ENCODE measurements at regions not wholly inside any gene's neighbourhood (a gene's known extent, or its start where the extent isn't known, plus 50 kb on each side); places are given as distances from the start of the nearest gene placed in this dataset.

DNA sequence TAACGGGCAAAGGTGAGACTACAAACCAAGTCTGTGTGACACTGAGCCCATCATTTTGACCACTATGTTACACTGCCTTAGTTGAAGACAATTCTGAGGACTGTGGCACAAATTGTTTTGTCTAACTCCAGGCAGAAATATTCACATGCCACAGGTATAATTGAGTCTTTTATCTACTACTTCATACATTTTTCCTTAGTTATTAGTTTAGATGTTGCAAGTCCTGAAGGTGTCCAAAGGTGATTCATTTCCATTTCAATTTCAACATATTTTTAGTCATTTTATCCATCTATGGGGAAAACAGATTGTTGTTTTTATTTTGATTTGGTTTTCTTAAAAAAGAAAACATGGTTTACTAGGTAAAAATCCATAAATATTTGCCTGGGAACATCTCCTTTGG lies 341.7 kb upstream of the SMIM31 start:
- TF ChIP-seq, protein P1, sequence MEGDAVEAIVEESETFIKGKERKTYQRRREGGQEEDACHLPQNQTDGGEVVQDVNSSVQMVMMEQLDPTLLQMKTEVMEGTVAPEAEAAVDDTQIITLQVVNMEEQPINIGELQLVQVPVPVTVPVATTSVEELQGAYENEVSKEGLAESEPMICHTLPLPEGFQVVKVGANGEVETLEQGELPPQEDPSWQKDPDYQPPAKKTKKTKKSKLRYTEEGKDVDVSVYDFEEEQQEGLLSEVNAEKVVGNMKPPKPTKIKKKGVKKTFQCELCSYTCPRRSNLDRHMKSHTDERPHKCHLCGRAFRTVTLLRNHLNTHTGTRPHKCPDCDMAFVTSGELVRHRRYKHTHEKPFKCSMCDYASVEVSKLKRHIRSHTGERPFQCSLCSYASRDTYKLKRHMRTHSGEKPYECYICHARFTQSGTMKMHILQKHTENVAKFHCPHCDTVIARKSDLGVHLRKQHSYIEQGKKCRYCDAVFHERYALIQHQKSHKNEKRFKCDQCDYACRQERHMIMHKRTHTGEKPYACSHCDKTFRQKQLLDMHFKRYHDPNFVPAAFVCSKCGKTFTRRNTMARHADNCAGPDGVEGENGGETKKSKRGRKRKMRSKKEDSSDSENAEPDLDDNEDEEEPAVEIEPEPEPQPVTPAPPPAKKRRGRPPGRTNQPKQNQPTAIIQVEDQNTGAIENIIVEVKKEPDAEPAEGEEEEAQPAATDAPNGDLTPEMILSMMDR (IDR thresholded peaks at IDR 0.05; ENCODE audit: unreplicated experiment), result no peak
- no peaks in the 10 kb centered on the region for H3K27me3 Mint-ChIP-seq
- no peak overlapping the region for H3K27ac Mint-ChIP-seq
- no peaks in the 10 kb centered on the region for H3K9me3 Mint-ChIP-seq (ENCODE audit: low read depth)
- H3K4me1 Mint-ChIP-seq (ENCODE audit: low read depth), result no peaks in the 10 kb centered on the region
- no peak for DNase-seq (ENCODE audit: low spot score, unreplicated experiment)
- no peak overlapping the region for H3K4me3 Mint-ChIP-seq (ENCODE audit: low read depth)
- H3K36me3 Mint-ChIP-seq (ENCODE audit: insufficient read depth), result no peaks in the 10 kb centered on the region

DNA sequence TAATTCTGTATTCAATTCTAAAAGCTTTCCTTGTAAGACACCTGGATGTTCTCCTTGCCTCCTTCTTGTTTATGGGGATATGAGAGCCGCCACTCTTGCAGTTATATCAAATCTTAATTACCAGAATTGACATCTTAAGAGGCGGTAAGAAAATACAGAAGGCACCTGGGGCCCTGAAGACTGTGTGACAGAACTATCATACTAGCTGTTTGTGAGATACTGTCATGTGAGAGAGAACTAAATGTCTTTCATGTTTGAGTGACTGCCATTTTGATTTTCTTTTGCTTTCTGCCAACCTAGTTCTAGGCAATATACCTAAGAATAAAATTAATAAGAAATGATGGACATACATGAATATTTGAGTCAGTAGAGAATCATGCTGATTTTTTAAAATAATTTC lies 340.2 kb upstream of the SMIM31 start:
- H3K9me3 Mint-ChIP-seq (ENCODE audit: low read depth), result peaks cover 4% of the 10 kb centered on the region
- DNase-seq (ENCODE audit: low spot score, unreplicated experiment), result no peak
- no peak overlapping the region for H3K27ac Mint-ChIP-seq
- H3K36me3 Mint-ChIP-seq (ENCODE audit: insufficient read depth), result no peaks in the 10 kb centered on the region
- no peaks in the 10 kb centered on the region for H3K4me1 Mint-ChIP-seq (ENCODE audit: low read depth)
- no peaks in the 10 kb centered on the region for H3K27me3 Mint-ChIP-seq
- TF ChIP-seq, protein P1 (IDR thresholded peaks at IDR 0.05; ENCODE audit: unreplicated experiment), result no peak
- no peak overlapping the region for H3K4me3 Mint-ChIP-seq (ENCODE audit: low read depth)

DNA sequence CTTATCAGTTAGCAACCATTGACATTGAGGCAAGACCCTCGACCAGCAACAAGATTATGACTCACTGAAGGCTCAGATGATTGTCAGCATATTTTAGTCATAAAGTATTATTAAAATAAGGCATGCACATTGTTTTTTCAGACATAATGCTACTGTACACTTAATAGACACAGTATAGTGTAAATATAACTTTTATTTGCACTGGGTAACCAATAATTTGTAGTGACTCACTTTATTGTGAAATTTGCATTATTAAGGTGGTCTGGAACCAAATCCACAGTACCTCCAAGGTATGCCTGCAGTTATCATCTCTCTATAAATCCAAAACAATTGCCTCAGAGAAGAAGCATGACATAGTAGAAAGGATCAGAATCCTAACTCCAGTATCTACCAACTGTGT lies 330.1 kb upstream of the SMIM31 start:
- TF ChIP-seq, protein P1 (IDR thresholded peaks at IDR 0.05; ENCODE audit: unreplicated experiment), result no peak
- H3K27ac Mint-ChIP-seq, result no peak overlapping the region
- H3K9me3 Mint-ChIP-seq (ENCODE audit: low read depth), result peaks cover 10% of the 10 kb centered on the region
- H3K4me3 Mint-ChIP-seq (ENCODE audit: low read depth), result no peak overlapping the region
- H3K4me1 Mint-ChIP-seq (ENCODE audit: low read depth), result no peaks in the 10 kb centered on the region
- no peaks in the 10 kb centered on the region for H3K36me3 Mint-ChIP-seq (ENCODE audit: insufficient read depth)
- H3K27me3 Mint-ChIP-seq, result no peaks in the 10 kb centered on the region
- no peak for DNase-seq (ENCODE audit: low spot score, unreplicated experiment)

DNA sequence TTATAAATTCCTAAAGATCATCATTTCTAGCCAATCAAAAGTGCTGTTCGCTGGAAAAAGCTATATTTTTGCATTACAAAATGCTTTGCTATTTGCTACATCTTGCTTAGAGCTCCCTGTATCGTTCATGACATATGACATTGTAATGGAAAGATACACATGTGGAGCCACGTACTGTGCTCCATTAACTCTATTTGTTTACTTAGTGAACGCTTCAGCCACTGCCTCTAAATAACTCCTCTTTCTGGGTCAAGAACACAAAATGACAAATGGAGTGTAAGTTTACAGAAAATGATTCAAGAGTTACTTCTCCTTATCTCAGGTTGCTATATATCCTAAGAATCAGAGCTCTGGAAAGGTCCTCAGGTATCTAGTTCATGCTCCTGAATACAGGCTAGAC lies 329.1 kb upstream of the SMIM31 start:
- DNase-seq (ENCODE audit: low spot score, unreplicated experiment), result no peak
- Mint-ChIP-seq H3K4me1 (ENCODE audit: low read depth) (no peaks in the 10 kb centered on the region), H3K36me3 (ENCODE audit: insufficient read depth) (no peaks in the 10 kb centered on the region), H3K9me3 (ENCODE audit: low read depth) (peaks cover 6% of the 10 kb centered on the region), H3K27ac (no peak overlapping the region), H3K4me3 (ENCODE audit: low read depth) (no peak overlapping the region), H3K27me3 (no peaks in the 10 kb centered on the region)
- TF ChIP-seq, protein P1 (IDR thresholded peaks at IDR 0.05; ENCODE audit: unreplicated experiment), result no peak

DNA sequence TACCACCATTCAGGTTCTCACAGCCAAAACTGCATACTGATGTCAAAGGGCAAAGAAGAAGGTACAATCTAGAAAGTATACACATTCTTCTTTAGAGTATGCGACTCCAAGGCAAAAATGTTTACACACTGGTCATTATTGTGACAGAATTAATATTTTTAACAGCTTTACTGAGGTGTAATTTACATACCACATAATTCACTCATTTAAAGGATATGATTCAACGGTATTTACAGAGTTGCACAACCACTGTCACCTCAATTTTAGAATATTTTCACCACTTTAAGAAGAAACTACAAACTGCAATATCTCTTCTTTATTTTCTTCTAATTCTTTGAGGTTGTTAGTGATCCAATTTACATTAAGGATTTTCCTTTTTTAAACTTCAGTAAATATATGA lies 325.4 kb upstream of the SMIM31 start:
- no peak overlapping the region for H3K4me3 Mint-ChIP-seq (ENCODE audit: low read depth)
- H3K27ac Mint-ChIP-seq, result no peak overlapping the region
- TF ChIP-seq, protein P1 (IDR thresholded peaks at IDR 0.05; ENCODE audit: unreplicated experiment), result no peak
- H3K4me1 Mint-ChIP-seq (ENCODE audit: low read depth), result no peaks in the 10 kb centered on the region
- DNase-seq (ENCODE audit: low spot score, unreplicated experiment), result no peak
- no peaks in the 10 kb centered on the region for H3K9me3 Mint-ChIP-seq (ENCODE audit: low read depth)
- H3K27me3 Mint-ChIP-seq, result no peaks in the 10 kb centered on the region
- H3K36me3 Mint-ChIP-seq (ENCODE audit: insufficient read depth), result no peaks in the 10 kb centered on the region
